H1 (cell line): ENCODE measurements at regions not wholly inside any gene's neighbourhood (a gene's known extent, or its start where the extent isn't known, plus 50 kb on each side); places are given as distances from the start of the nearest gene placed in this dataset.

ENCODE experiments used
- CTCF ChIP-seq, 3 experiments: IDR thresholded peaks; 1 replicate in 2 of 3; 2 replicates in 1 of 3; pipeline versions ENCODE4 v1.5.1 to v1.6.1; 2011; ENCODE audit warnings: low read length in 3 of 3, mild to moderate bottlenecking in 3 of 3, inconsistent platforms in 2 of 3, low read depth in 1 of 3, moderate library complexity in 1 of 3; ENCODE audit not compliant: insufficient read depth in 1 of 3; ENCODE audit errors: control extremely low read depth in 1 of 3
- EZH2 ChIP-seq: fragments of 200-600 bp; sonication (generic); IDR thresholded peaks from 2 replicates; pipeline ENCODE4 v1.7.1; 2012; ENCODE audit warnings: low read depth, mild to moderate bottlenecking, moderate library complexity, low read length, inconsistent platforms; ENCODE audit not compliant: severe bottlenecking
- PHF8 ChIP-seq: fragments of 200-600 bp; sonication (generic); conservative IDR thresholded peaks from 2 replicates; pipeline ENCODE4 v1.7.1; 2012; ENCODE audit warnings: low read depth, mild to moderate bottlenecking, inconsistent platforms, low read length, moderate library complexity

GRCh38 chr7:131051304-131051703 lies 276.4 kb upstream of the MKLN1 start:
- TF ChIP-seq PHF8 (no peak), EZH2 (no peak), CTCF (IDR thresholded peaks at IDR 0.05; ENCODE audit: control extremely low read depth in 1 of 3, insufficient read depth in 1 of 3, low read depth in 1 of 3, low read length in 3 of 3) (no peak)
